GM10248 (cell line): ENCODE measurements at regions not wholly inside any gene's neighbourhood (a gene's known extent, or its start where the extent isn't known, plus 50 kb on each side); places are given as distances from the start of the nearest gene placed in this dataset.

Experiments used
- CTCF ChIA-PET: fragments of 300-600 bp; sonication (Branson Sonifier 250); formaldehyde crosslinking; extraction: SDS; loops from one replicate; lab custom pipeline; 2021; ENCODE audit warnings: antibody characterized with exemption; lab: Yijun Ruan, JAX
- POLR2A ChIA-PET: fragments of 350-650 bp; sonication (Branson Sonifier 250); formaldehyde crosslinking; extraction: SDS; loops from one replicate; lab custom pipeline; 2020; ENCODE audit warnings: antibody characterized with exemption; lab: Yijun Ruan, JAX
- DNase-seq: peaks from one replicate; pipeline ENCODE4 v3.0.0; 2012; ENCODE audit errors: extremely low spot score
- TF ChIP-seq, protein P1 (sequence below): IDR thresholded peaks from 2 replicates; pipeline ENCODE4 v1.5.1; 2012; ENCODE audit warnings: mild to moderate bottlenecking, low read depth; ENCODE audit errors: extremely low read depth, missing control alignments, control extremely low read depth

DNA sequence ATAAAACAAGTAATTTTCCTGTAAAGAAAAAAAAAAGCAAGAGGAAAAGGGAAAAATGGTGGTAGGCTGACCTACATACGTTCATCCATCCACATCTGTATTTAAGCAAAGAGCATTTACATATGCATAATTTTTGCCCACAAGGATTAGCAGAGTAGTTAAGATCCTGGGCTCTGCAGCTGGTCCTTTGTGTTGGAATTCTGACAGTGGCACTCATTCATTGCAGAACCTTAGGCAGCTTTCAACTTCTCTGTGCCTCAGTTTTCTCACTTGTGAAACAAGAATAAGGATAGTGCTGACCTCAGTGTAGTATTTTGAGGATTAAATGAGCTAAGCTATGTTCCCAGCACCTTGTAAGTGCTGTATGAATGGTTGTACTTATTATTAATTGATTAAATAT lies 211.3 kb downstream of the ARL4C start:
- ChIA-PET POLR2A (no interaction called here), CTCF (interaction anchor here (1.9 kb wide), 1 partner anchor 215 kb away, joined by 7 read pairs; no protein-coding TSS in a partner anchor)
- DNase-seq, result no peak
- TF ChIP-seq, protein P1, sequence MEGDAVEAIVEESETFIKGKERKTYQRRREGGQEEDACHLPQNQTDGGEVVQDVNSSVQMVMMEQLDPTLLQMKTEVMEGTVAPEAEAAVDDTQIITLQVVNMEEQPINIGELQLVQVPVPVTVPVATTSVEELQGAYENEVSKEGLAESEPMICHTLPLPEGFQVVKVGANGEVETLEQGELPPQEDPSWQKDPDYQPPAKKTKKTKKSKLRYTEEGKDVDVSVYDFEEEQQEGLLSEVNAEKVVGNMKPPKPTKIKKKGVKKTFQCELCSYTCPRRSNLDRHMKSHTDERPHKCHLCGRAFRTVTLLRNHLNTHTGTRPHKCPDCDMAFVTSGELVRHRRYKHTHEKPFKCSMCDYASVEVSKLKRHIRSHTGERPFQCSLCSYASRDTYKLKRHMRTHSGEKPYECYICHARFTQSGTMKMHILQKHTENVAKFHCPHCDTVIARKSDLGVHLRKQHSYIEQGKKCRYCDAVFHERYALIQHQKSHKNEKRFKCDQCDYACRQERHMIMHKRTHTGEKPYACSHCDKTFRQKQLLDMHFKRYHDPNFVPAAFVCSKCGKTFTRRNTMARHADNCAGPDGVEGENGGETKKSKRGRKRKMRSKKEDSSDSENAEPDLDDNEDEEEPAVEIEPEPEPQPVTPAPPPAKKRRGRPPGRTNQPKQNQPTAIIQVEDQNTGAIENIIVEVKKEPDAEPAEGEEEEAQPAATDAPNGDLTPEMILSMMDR, result no peak

DNA sequence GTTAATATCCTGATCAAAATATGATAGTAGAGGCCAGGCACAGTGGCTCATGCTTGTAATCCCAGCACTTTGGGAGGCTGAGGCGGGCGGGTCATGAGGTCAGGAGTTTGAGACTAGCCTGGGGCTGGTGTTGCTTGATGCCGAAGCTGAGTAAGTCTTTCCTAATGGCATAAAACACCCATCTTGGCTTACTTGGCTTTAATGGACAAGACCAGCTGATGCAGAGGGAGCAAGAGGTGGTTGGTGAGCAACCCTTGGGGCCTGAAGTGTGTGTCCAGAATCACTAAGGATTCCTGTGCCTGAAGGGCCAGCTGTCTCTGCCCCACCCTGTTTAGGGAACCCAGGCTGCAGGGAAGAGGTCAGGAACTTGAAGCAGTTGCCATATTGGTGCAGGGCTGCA lies 217.2 kb downstream of the ARL4C start:
- DNase-seq, result no peak
- ChIA-PET CTCF (interaction anchor here (1.1 to 2.3 kb wide), 2 partner anchors 10 to 132 kb away, joined by 3 to 16 read pairs; no protein-coding TSS in a partner anchor), POLR2A (no interaction called here)
- TF ChIP-seq, protein P1, result no peak

DNA sequence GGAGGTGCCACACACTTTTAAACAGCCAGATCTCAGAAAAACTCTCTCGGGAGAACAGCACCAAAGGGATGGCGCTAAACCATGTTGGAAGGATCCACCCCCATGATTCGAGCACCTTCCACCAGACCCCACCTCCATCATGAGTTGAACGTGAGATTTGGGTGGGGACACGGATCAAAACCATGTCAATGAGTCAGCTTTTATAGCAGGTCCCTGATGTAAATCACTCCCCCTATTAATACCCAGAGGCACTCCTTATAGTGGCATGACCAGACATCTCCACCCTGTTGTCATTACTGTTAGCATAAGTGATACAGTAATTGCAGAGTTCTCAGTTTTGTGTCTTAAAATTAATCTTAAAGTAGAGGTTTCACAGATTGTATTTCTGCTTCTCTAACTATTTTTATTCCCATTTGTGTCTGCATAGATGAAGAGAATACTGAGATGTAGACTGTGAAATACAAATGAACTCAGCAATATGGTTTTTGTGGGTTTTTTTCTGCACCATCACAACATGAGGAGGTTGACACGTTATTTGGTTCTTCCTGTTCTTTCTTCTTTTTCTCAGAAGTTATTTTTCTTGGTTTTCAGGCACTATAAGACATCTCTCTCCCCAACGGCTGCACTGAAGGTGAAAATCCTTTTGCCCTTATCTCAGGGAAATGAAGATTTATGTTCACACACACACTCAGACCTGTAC lies 218.2 kb downstream of the ARL4C start:
- TF ChIP-seq, protein P1, result no peak
- CTCF ChIA-PET, result no interaction called here
- no peak for DNase-seq
- POLR2A ChIA-PET, result no interaction called here

DNA sequence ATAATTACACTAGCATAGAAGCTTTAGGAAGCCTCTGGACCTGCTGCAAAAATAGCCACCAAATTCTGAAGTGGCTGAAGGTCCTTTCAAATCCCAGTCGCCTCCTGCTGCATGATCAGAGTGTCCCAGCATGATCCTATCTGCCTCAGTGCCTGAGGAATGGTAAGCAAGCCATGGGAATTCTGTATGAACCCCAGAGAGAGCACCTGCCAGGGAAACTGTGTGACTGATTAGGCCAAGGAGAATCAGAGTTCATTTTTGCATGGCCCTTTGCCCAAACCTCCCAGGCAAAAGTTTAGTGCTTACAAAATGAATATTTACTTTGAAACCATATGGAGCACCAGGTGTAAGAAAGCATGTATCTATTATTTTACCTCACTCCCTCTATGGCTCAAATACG lies 221.4 kb downstream of the ARL4C start:
- TF ChIP-seq, protein P1, result no peak
- DNase-seq, result no peak
- ChIA-PET CTCF (no interaction called here), POLR2A (no interaction called here)

DNA sequence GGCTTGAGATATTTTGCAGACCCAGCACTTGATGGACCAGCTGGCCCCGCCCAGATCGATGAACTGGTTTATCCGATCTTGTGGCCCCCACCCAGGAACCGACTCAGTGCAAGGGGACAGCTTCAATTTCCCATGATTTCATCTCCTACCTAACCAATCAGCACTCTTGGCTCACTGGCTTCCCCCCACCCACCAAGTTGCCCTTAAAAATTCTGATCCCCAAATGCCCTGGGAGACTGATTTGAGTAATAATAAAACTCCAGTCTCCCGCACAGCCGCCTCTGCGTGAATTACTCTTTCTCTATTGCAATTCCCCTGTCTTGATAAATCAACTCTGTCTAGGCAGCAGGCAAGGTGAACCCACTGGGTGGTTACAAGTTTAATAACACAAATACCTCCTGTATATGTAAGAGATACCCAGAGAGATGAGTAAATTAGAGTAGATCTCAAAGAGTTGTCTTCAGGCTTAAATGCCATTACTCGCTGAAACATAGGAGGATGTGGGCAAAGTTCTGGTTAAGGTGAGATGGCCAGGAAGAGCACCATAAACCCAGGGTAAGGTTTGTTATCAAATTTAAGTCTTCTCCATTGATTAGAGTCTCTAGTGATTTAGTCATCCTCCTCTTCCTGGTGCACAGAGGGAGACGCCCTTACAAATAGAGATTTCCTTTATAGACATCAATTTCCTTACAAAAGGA lies 222.8 kb downstream of the ARL4C start:
- ChIA-PET CTCF (no interaction called here), POLR2A (no interaction called here)
- DNase-seq, result no peak
- TF ChIP-seq, protein P1, result no peak

DNA sequence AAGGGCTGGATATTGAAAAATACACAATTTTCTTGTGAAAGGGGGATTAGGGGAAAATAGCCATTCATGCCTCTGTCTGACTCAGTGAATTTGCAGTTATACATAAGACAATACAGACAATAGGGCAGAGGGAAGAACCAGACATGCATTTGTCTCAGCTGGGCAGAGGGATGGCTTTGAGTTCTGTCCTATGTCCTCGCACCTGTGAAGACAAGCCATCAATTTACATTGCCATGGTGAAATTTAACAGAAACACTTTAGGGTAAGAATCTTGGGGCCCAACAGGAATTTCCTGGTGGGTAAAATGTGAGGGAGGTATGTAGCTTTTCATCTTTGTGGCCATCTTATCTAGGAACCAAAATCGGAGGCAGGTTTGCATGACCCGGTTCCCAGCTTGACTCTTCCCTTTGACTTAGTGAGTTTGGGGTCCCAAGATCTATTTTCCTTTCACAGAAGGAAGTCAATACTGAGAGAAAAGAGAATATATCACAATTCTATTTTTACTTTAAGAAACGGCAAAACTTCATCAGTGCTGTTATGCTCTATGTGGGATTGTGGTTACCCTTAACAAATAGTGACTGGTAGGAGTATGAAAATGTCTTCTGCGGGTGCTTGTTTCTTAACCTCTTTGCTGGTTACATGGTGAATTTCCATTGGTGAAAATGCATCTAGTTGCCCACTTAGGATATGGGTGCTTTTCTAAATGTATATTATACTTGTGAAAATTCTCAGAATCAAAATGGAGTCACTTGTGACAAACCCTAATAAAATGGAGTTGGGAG lies 221.8 kb downstream of the SPP2 start:
- no peak for DNase-seq
- POLR2A ChIA-PET, result no interaction called here
- TF ChIP-seq, protein P1, result no peak
- CTCF ChIA-PET, result interaction anchor here (1.8 kb wide), 1 partner anchor 17 kb away, joined by 6 read pairs; no protein-coding TSS in a partner anchor
